Stomach (tissue), 8 donors: ENCODE measurements at regions not wholly inside any gene's neighbourhood (a gene's known extent, or its start where the extent isn't known, plus 50 kb on each side); places are given as distances from the start of the nearest gene placed in this dataset.

Source experiments
- DNase-seq, 2 donors: peaks; one replicate each; pipeline versions ENCODE4 v3.0.0 to v3.0.0-alpha.2; 2013 to 2019
- H3K27ac ChIP-seq, 5 donors: fragments of 200-600 bp in 4 of 5; sonication (generic) in 4 of 5; one replicate each; pipeline ENCODE4 v1.5.1; 2013 to 2019; ENCODE audit warnings: mild to moderate bottlenecking in 1 of 5, moderate library complexity in 1 of 5
- H3K27me3 ChIP-seq, 3 donors: fragments of 200-600 bp; sonication (generic); one replicate each; pipeline ENCODE4 v1.5.1; 2017 to 2019; ENCODE audit warnings: mixed run types in 1 of 3
- H3K36me3 ChIP-seq, 4 donors: fragments of 200-600 bp; sonication (generic); 1 replicate in 3 of 4; 2 replicates in 1 of 4; pipeline ENCODE4 v1.5.1; 2016 to 2019
- H3K4me1 ChIP-seq, 4 donors: fragments of 200-600 bp; sonication (generic); one replicate each; pipeline ENCODE4 v1.5.1; 2016 to 2019
- H3K4me3 ChIP-seq, 4 donors: fragments of 200-600 bp; sonication (generic) in 3 of 4; one replicate each; pipeline ENCODE4 v1.5.1; 2016 to 2019; ENCODE audit warnings: mild to moderate bottlenecking in 1 of 4
- H3K9me3 ChIP-seq, 4 donors: fragments of 200-600 bp; sonication (generic); one replicate each; pipeline ENCODE4 v1.5.1; 2016 to 2019
- EP300 ChIP-seq: sonication (generic); formaldehyde crosslinking; IDR thresholded peaks from one replicate; pipeline ENCODE4 v1.6.1; 2017; ENCODE audit warnings: antibody characterized with exemption
- POLR2A ChIP-seq, 4 donors: fragments of 450-650 bp; IDR thresholded peaks; one replicate each; pipeline ENCODE4 v1.6.1; 2016; ENCODE audit warnings: antibody characterized with exemption in 4 of 4, control low read depth in 2 of 4, mild to moderate bottlenecking in 1 of 4, moderate library complexity in 1 of 4
- POLR2AphosphoS5 ChIP-seq, 3 donors: sonication (generic); formaldehyde crosslinking; IDR thresholded peaks; one replicate each; pipeline ENCODE4 v1.6.1; 2016; ENCODE audit warnings: antibody characterized with exemption in 3 of 3
- WGBS, 5 donors: extraction: QIAGEN DNeasy Blood & Tissue Kit in 3 of 5; methylation state at CpG; one replicate each; pipeline versions ENCODE4 v1.1.5 to v1.1.7; 2013 to 2018; 5-methylcytosine and 5-hydroxymethylcytosine counted together
- intact Hi-C: fragments of 100-400 bp; cut with DNase I; formaldehyde crosslinking; loops from one replicate; pipeline ENCODE4 v1.15.1; 2023; ENCODE audit warnings: low total_unique reads
- TF ChIP-seq, protein P1 (sequence below), 7 experiments: fragments of 450-650 bp in 4 of 7; fragments of 200-600 bp in 3 of 7; sonication (generic) in 3 of 7; IDR thresholded peaks; one replicate each; pipeline ENCODE4 v1.5.1; 2016 to 2019; ENCODE audit warnings: antibody characterized with exemption in 7 of 7, control low read depth in 2 of 7, mild to moderate bottlenecking in 1 of 7
- donor health status: healthy with polysubstance abuse.
- donor health status: Bipolar disorder and iron deficiency.
- donor health status: healthy.

DNA sequence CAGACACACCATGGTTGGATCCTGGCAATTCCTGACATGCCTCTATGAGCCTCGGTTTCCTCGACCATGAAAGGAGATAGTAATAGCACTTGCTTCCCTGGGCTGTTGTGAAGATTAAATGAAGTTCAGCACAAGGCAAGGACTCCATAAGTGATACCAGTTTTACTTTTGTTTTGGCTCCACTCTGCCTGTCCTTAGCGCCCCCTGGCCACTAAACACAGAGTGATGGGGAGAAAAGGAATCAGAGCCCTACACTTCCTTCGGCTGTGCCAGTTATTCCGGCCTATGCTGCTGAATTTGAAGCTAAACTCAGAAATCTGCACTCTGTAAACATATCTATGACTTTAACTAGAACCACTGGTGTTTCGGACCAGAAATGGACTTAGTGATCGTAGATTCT is 173.8 kb downstream of the C12orf75 start:
- Histone ChIP-seq H3K27me3 (peaks cover 0 to 25% (median 0%) of the 10 kb centered on the region in 3 donors), H3K9me3 (no peaks in the 10 kb centered on the region), H3K4me1 (no peaks in the 10 kb centered on the region), H3K36me3 (no peaks in the 10 kb centered on the region), H3K4me3 (no peak overlapping the region), H3K27ac (no peak overlapping the region)
- DNase-seq: no peak
- 88 to 95% (median 88%) methylated on average over 7 of the region's 7 CpGs for WGBS, 5 donors
- no peak for TF ChIP-seq POLR2A (IDR thresholded peaks at IDR 0.05)
- TF ChIP-seq, protein P1, sequence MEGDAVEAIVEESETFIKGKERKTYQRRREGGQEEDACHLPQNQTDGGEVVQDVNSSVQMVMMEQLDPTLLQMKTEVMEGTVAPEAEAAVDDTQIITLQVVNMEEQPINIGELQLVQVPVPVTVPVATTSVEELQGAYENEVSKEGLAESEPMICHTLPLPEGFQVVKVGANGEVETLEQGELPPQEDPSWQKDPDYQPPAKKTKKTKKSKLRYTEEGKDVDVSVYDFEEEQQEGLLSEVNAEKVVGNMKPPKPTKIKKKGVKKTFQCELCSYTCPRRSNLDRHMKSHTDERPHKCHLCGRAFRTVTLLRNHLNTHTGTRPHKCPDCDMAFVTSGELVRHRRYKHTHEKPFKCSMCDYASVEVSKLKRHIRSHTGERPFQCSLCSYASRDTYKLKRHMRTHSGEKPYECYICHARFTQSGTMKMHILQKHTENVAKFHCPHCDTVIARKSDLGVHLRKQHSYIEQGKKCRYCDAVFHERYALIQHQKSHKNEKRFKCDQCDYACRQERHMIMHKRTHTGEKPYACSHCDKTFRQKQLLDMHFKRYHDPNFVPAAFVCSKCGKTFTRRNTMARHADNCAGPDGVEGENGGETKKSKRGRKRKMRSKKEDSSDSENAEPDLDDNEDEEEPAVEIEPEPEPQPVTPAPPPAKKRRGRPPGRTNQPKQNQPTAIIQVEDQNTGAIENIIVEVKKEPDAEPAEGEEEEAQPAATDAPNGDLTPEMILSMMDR (IDR thresholded peaks at IDR 0.05): no peak
- TF ChIP-seq POLR2AphosphoS5 (IDR thresholded peaks at IDR 0.05): no peak
- TF ChIP-seq EP300: no peak
- intact Hi-C loops: no loop called here

DNA sequence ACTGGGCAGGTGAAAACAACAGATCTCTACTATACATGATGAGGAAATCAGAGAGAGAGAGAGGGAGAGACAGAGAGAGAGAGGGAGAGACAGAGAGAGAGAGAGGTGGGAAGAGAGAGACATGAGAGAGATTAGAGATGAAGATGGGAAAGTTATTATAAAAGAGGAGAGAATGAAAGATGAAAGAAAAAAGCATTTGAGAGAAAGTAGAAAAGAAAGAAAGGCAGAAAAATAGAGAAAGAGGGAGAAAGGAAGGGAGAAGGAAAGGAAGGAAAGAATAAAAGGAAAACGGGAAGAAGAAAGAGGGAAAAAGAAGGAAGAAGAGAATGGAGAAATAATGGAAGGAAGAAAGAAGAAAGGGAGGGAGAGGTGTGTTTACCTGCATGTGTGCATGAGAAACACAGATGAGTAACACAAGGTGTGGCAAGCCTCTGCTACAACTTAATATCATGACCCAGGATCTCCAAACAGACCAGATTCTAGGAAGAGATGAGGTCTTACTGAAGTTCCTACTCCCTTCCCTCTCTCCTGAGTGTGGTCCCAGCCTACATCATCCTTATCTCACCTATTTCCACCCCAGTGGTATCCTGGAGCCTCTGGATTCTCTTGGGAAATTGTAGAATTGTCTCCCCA is 176.3 kb downstream of the C12orf75 start:
- Histone ChIP-seq H3K9me3 (no peaks in the 10 kb centered on the region), H3K36me3 (no peaks in the 10 kb centered on the region), H3K4me1 (no peaks in the 10 kb centered on the region), H3K27ac (no peak overlapping the region), H3K27me3 (peaks cover 0 to 23% (median 0%) of the 10 kb centered on the region in 3 donors), H3K4me3 (no peak overlapping the region)
- intact Hi-C loops: no loop called here
- no peak for DNase-seq
- TF ChIP-seq POLR2AphosphoS5 (IDR thresholded peaks at IDR 0.05): no peak
- TF ChIP-seq, protein P1 (IDR thresholded peaks at IDR 0.05): no peak
- no peak for TF ChIP-seq EP300
- no peak for TF ChIP-seq POLR2A (IDR thresholded peaks at IDR 0.05)
- 60 to 91% (median 88%) methylated on average over 1 of the region's 1 CpG for WGBS, 5 donors

DNA sequence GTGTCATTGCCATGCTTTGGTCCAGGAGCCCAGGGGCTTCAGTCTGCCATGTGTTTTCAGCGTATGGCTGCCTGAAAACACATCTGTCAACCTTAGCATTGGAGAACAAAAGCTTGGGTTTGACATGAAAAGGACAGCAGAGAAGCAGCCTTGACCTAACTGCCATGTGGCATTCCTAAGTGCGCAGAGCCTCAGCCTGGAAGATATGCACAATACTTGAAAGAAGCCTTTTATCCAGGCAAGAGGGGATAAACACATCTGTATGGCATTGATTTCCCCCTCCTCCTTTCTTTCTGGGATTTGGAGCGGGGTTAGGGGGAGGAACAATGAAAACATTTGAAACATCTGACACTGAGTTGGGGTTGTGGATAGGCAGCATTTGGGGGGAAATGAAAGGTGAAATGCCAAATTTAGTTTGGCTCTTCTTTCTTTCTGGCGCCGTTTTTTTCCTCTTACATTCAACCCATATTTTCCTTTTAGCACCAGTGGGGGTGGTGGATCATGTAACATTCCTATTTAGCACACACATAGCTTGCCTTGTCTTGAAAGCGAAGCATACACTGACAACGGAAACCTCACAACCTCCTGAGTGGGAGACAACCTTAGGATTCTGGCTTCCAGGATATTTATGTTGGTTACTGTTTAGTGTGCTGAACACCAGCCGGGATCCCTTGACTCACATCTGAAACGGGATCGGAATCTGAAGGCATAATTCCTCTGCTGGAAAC is 177.0 kb downstream of the C12orf75 start:
- WGBS, 5 donors: 75 to 82% (median 76%) methylated on average over 10 of the region's 10 CpGs
- peaks cover 0 to 21% (median 0%) of the 10 kb centered on the region in 3 donors for H3K27me3 ChIP-seq
- H3K4me3 ChIP-seq: no peak overlapping the region
- no peaks in the 10 kb centered on the region for H3K4me1 ChIP-seq
- H3K36me3 ChIP-seq: no peaks in the 10 kb centered on the region
- H3K9me3 ChIP-seq: no peaks in the 10 kb centered on the region
- TF ChIP-seq EP300 (no peak), POLR2AphosphoS5 (IDR thresholded peaks at IDR 0.05) (no peak), POLR2A (IDR thresholded peaks at IDR 0.05) (no peak)
- TF ChIP-seq, protein P1 (IDR thresholded peaks at IDR 0.05): no peak
- intact Hi-C loops: no loop called here
- no peak overlapping the region for H3K27ac ChIP-seq
- DNase-seq: no peak

DNA sequence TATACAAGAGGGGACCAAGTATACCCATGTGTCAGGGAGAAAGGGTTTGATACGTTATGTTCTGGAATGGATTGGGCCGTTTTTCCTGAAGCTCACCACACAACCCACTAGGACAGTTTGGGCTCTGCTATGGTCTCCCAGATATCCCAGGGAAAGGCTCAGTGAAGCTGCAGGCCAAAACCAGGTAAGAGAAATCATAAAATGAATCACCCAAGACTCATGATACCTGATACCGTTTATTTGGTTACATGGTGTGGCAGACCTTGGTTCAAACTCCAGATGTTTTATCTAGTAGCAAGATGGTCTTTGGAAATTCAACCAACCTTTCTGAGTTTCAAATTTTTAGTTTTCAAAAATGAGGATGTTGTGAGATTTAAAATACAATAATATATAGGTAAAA is 177.6 kb downstream of the C12orf75 start:
- Histone ChIP-seq H3K9me3 (no peaks in the 10 kb centered on the region), H3K36me3 (no peaks in the 10 kb centered on the region), H3K4me1 (no peaks in the 10 kb centered on the region), H3K4me3 (no peak overlapping the region), H3K27ac (no peak overlapping the region), H3K27me3 (peaks cover 0 to 21% (median 0%) of the 10 kb centered on the region in 3 donors)
- 83 to 90% (median 88%) methylated on average over 3 of the region's 3 CpGs for WGBS, 5 donors
- no peak for DNase-seq
- no peak for TF ChIP-seq POLR2AphosphoS5 (IDR thresholded peaks at IDR 0.05)
- TF ChIP-seq, protein P1 (IDR thresholded peaks at IDR 0.05): no peak
- no peak for TF ChIP-seq POLR2A (IDR thresholded peaks at IDR 0.05)
- no peak for TF ChIP-seq EP300
- intact Hi-C loops: no loop called here
